A549 (cell line): ENCODE measurements at regions not wholly inside any gene's neighbourhood (a gene's known extent, or its start where the extent isn't known, plus 50 kb on each side); places are given as distances from the start of the nearest gene placed in this dataset.
A peak's percentile ranks its signal among the peaks of the same experiment; 100 is the strongest.

Source experiments
- ATAC-seq, 2 experiments: fragments of 200-7000 bp in 1 of 2; fragments of >200 bp in 1 of 2; cut with Nextera tagmentation in 1 of 2; cut with Tn5 transposase in 1 of 2; 3 replicates each; pipeline versions ENCODE4 v1.8.0 to v1.9.1; 2018 to 2020; ENCODE audit warnings: mild to moderate bottlenecking in 1 of 2, moderate library complexity in 1 of 2
- CTCF ChIA-PET: fragments of 300-600 bp; sonication (Branson Sonifier 250); formaldehyde crosslinking; extraction: SDS; loops from one replicate; lab custom pipeline; 2021; ENCODE audit warnings: antibody characterized with exemption, inconsistent platforms; lab: Yijun Ruan, JAX
- POLR2A ChIA-PET: fragments of 350-600 bp; formaldehyde crosslinking; extraction: SDS; loops from one replicate; lab custom pipeline; 2021; ENCODE audit warnings: antibody characterized with exemption, inconsistent platforms; lab: Yijun Ruan, JAX
- DNase-seq, 2 experiments: peaks; one replicate each; pipeline versions ENCODE4 v3.0.0 to v3.0.0-alpha.2; 2011 to 2016; ENCODE audit warnings: low read depth in 1 of 2, low spot score in 1 of 2
- FAIRE-seq: peaks from 2 replicates; lab custom pipeline; 2011; peaks lifted over from hg19 to GRCh38; lab: Jason Lieb, UNC
- H3K27ac ChIP-seq, 2 experiments: fragments of >200 bp; sonication (Bioruptor Twin); formaldehyde crosslinking; 3 replicates each; pipeline ENCODE4 v1.5.1; 2016 to 2017
- H3K4me1 ChIP-seq: fragments of >200 bp; sonication (Bioruptor Twin); formaldehyde crosslinking; 3 replicates; pipeline ENCODE4 v1.6.1; 2016
- H3K4me2 ChIP-seq: fragments of >200 bp; sonication (Bioruptor Twin); formaldehyde crosslinking; 3 replicates; pipeline ENCODE4 v1.6.1; 2016
- H3K4me3 ChIP-seq: fragments of >200 bp; sonication (Bioruptor Twin); formaldehyde crosslinking; 3 replicates; pipeline ENCODE4 v1.5.1; 2016
- H3K9me3 ChIP-seq: fragments of >200 bp; sonication (Bioruptor Twin); formaldehyde crosslinking; 3 replicates; pipeline ENCODE4 v1.6.1; 2016
- BHLHE40 ChIP-seq: IDR thresholded peaks from 2 replicates; pipeline ENCODE4 v1.6.1; 2012; ENCODE audit warnings: low read depth, low read length, inconsistent platforms
- CBX2 ChIP-seq: fragments of 200-600 bp; sonication (generic); IDR thresholded peaks from 2 replicates; pipeline ENCODE4 v1.6.1; 2016; ENCODE audit warnings: low read depth, mild to moderate bottlenecking, borderline replicate concordance
- CEBPB ChIP-seq, 2 experiments: fragments of >200 bp in 1 of 2; sonication (Bioruptor Twin) in 1 of 2; formaldehyde crosslinking in 1 of 2; IDR thresholded peaks; 2 replicates each; pipeline ENCODE4 v1.6.1; 2012 to 2016
- CTCF ChIP-seq: fragments of >200 bp; sonication (Bioruptor Twin); formaldehyde crosslinking; IDR thresholded peaks from 3 replicates; pipeline ENCODE4 v1.5.1; 2016
- ELK1 ChIP-seq: fragments of 150-350 bp; IDR thresholded peaks from 2 replicates; pipeline ENCODE4 v1.6.1; 2014; ENCODE audit warnings: low read depth, mild to moderate bottlenecking, low read length
- ESRRA ChIP-seq: fragments of 150-350 bp; IDR thresholded peaks from 2 replicates; pipeline ENCODE4 v1.6.1; 2014; ENCODE audit warnings: mild to moderate bottlenecking, low read length, borderline replicate concordance
- FOSB ChIP-seq: fragments of 250-450 bp; sonication (Bioruptor Pico); IDR thresholded peaks from 2 replicates; pipeline ENCODE4 v1.5.0; 2020; ENCODE audit warnings: mild to moderate bottlenecking, moderate library complexity
- HDAC2 ChIP-seq: fragments of 200-600 bp; sonication (generic); IDR thresholded peaks from 2 replicates; pipeline ENCODE4 v1.6.1; 2016
- MAFK ChIP-seq: fragments of 450-650 bp; IDR thresholded peaks from 2 replicates; pipeline ENCODE4 v1.6.1; 2014; ENCODE audit not compliant: partially characterized antibody
- POLR2AphosphoS2 ChIP-seq: conservative IDR thresholded peaks from 2 replicates; pipeline ENCODE4 v1.6.1; 2012; ENCODE audit warnings: low read length, improper control_type of control experiment, inconsistent platforms
- REST ChIP-seq: fragments of 200-600 bp; sonication (generic); IDR thresholded peaks from 2 replicates; pipeline ENCODE4 v1.6.1; 2016; ENCODE audit warnings: antibody characterized with exemption, mild to moderate bottlenecking, moderate library complexity
- RNF2 ChIP-seq: fragments of 200-600 bp; sonication (generic); IDR thresholded peaks from 2 replicates; pipeline ENCODE4 v1.6.1; 2016; ENCODE audit warnings: low read depth, mild to moderate bottlenecking, antibody characterized with exemption, moderate library complexity, borderline replicate concordance
- ZNF302 ChIP-seq: fragments of 250-450 bp; sonication (Bioruptor Pico); IDR thresholded peaks from 2 replicates; pipeline ENCODE4 v1.9.0; 2021; ENCODE audit warnings: inconsistent platforms, mild to moderate bottlenecking, moderate library complexity
- WGBS: methylation state at CpG from one replicate; pipeline ENCODE4 v1.1.6; 2017; ENCODE audit errors: missing lambda C conversion rate; 5-methylcytosine and 5-hydroxymethylcytosine counted together
- TF ChIP-seq, protein P1 (sequence below): fragments of 250-450 bp; sonication (Bioruptor Pico); IDR thresholded peaks from 2 replicates; pipeline ENCODE4 v1.5.0; 2020; ENCODE audit warnings: low read depth, mild to moderate bottlenecking, moderate library complexity

- TF ChIP-seq, protein P1, sequence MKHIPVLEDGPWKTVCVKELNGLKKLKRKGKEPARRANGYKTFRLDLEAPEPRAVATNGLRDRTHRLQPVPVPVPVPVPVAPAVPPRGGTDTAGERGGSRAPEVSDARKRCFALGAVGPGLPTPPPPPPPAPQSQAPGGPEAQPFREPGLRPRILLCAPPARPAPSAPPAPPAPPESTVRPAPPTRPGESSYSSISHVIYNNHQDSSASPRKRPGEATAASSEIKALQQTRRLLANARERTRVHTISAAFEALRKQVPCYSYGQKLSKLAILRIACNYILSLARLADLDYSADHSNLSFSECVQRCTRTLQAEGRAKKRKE (CRISPR knock-in tag): no peak
- TF ChIP-seq RNF2 (no peak), ESRRA (no peak), REST (no peak)
Observed at GRCh38 chrX:14267216-14267615, 237.5 kb upstream of the GEMIN8 start (continued).

- ChIA-PET CTCF (no interaction called here), POLR2A (no interaction called here)
- H3K4me1 ChIP-seq: no peaks in the 10 kb centered on the region
- no peaks in the 10 kb centered on the region for H3K9me3 ChIP-seq
- WGBS: 4% methylated on average over 1 of the region's 1 CpG
- ATAC-seq (no peak), FAIRE-seq (no peak), DNase-seq (no peak)
- H3K4me3 ChIP-seq: no peak overlapping the region
- no peak overlapping the region for H3K4me2 ChIP-seq
- TF ChIP-seq HDAC2: no peak
- no peak for TF ChIP-seq CEBPB (IDR thresholded peaks at IDR 0.05)
- no peak for TF ChIP-seq BHLHE40
- TF ChIP-seq ZNF302 (CRISPR knock-in tag): no peak
- TF ChIP-seq CBX2: no peak
- no peak overlapping the region for H3K27ac ChIP-seq
Observed at GRCh38 chrX:14266705-14267104, 237.0 kb upstream of the GEMIN8 start.

GRCh38 chrX:14243823-14244222 is 214.1 kb upstream of the GEMIN8 start:
- TF ChIP-seq CEBPB (IDR thresholded peaks at IDR 0.05): no peak
- no peak for TF ChIP-seq CTCF
- no peak for TF ChIP-seq POLR2AphosphoS2
- no peak for TF ChIP-seq MAFK
- Histone ChIP-seq H3K4me1 (no peaks in the 10 kb centered on the region), H3K9me3 (no peaks in the 10 kb centered on the region), H3K4me3 (no peak overlapping the region), H3K4me2 (no peak overlapping the region), H3K27ac (no peak overlapping the region)
- ATAC-seq (no peak), DNase-seq (no peak), FAIRE-seq (no peak)
- CTCF ChIA-PET: no interaction called here
- POLR2A ChIA-PET: no interaction called here
- WGBS: 75% methylated on average over 23 of the region's 33 CpGs

- Histone ChIP-seq H3K4me1 (no peaks in the 10 kb centered on the region), H3K27ac (no peak overlapping the region), H3K9me3 (no peaks in the 10 kb centered on the region), H3K4me2 (no peak overlapping the region), H3K4me3 (no peak overlapping the region)
- ChIA-PET POLR2A (no interaction called here), CTCF (no interaction called here)
- ATAC-seq (no peak), FAIRE-seq (no peak), DNase-seq (no peak)
- 28% methylated on average over 3 of the region's 3 CpGs for WGBS
- no peak for TF ChIP-seq ELK1
- TF ChIP-seq REST: peak; percentile 41; the same call in 1 of the 2 replicates
- no peak for TF ChIP-seq FOSB (CRISPR knock-in tag)
Observed at GRCh38 chrX:14235004-14235403, 205.3 kb upstream of the GEMIN8 start.
